GM21737 (cell line): ENCODE measurements at regions not wholly inside any gene's neighbourhood (a gene's known extent, or its start where the extent isn't known, plus 50 kb on each side); places are given as distances from the start of the nearest gene placed in this dataset.
A peak's percentile ranks its signal among the peaks of the same experiment; 100 is the strongest.

Experiments
- ATAC-seq: cut with Tn5 transposase; IDR thresholded peaks from one replicate; pipeline ENCODE4 v1.9.1; 2021; ENCODE audit warnings: mild to moderate bottlenecking, moderate library complexity; ENCODE audit not compliant: unreplicated experiment

- no peak for ATAC-seq
Observed at GRCh38 chr5:143569722-143570567, 166.5 kb upstream of the NR3C1 start.

- no peak for ATAC-seq
Observed at GRCh38 chr5:143569213-143569701, 165.8 kb upstream of the NR3C1 start.

GRCh38 chr5:143567583-143568504, 164.4 kb upstream of the NR3C1 start:
- ATAC-seq, result no peak

DNA sequence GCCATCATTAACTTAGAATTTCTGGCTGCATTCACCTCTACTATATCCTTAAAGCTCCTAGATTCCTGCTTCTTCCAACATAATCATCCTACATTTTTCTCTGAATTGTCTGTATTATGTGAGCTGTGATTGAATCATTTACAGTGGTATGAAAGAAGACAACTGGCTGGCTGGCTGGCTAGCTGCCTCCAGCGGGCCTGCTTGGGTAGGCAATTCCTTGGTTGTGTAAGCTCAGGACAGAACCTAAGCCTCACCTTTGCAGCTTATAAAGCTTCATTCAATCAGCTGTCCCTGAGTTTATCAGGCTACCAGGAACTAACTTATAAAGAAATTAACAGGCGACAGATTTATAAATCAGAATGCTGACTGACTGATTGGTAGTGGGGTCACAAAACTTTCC, 162.7 kb upstream of the NR3C1 start:
- no peak for ATAC-seq

- ATAC-seq, result peak; percentile 95
Observed at GRCh38 chr5:143564417-143564816, 160.9 kb upstream of the NR3C1 start.

GRCh38 chr5:143562935-143563334, 159.4 kb upstream of the NR3C1 start:
- ATAC-seq, result no peak

DNA sequence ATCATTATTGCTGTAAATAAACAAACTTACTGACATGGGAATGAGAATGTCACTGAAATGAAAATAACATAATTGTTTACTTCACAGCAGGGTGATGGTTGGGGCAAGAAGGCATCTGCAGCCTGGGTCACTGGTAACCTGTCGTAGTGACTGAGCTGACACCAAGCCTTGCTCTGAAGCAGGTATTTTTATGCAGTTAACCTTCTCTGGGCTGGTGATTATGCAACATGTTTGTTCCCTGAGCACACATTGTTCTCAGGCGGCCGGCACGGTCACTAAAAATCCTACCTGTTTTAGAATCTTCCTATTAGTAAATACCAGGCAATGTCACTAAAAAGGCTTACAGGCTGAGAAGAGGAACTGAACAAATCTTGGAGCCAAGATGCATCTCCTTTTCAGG, 157.7 kb upstream of the NR3C1 start:
- ATAC-seq, result no peak

DNA sequence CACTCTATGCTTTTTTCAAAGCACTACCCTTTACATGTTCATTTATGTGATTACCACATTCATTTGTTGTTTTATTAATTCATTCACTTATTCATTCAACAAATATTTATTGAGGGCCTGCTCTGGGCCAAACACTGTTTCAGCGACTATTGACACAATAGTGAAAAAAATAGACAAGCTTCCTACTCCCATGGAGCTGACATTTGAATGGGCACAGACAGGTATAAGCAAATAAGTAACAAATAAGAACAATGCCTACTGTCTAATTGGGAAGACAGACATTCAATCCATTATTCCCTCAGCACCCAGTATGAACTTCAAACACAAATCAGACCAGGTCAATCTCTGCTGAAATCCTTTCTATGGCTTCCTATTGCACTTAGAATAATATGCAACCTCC, 156.9 kb upstream of the NR3C1 start:
- no peak for ATAC-seq

GRCh38 chr5:143559586-143560109, 156.2 kb upstream of the NR3C1 start:
- ATAC-seq, result no peak

- no peak for ATAC-seq
Observed at GRCh38 chr5:143558048-143558447, 154.6 kb upstream of the NR3C1 start.

- ATAC-seq, result no peak
Observed at GRCh38 chr5:143557061-143557818, 153.8 kb upstream of the NR3C1 start.

DNA sequence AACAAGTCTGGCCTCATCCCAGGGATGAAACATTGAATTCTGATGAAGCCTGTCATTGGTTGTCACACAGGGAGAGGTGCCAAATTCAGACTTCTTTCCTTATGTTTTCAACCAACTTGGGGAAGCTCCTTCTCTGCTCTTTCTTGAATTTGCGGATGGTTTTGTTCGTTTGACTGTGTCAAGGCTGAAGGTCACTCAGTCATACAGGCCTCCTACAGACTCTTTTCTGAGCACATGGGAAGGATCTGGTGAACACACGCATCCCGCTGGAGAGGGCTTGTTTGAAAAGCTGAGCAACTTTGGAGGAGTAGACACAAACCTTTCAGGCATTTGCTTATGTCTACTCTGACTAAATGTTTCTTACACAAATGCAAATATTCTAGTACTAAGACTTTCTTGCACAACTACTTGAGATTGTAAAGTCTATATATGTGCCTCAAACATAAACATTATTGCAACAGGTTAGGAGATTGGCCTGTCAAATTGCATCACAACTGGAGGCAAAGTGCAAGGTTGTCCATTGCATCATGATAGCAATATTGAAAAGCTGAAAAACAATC, 151.5 kb upstream of the NR3C1 start:
- no peak for ATAC-seq

GRCh38 chr5:143554187-143554717, 150.8 kb upstream of the NR3C1 start:
- ATAC-seq, result no peak

GRCh38 chr5:143552680-143553079, 149.2 kb upstream of the NR3C1 start:
- no peak for ATAC-seq

- no peak for ATAC-seq
Observed at GRCh38 chr5:143551820-143552251, 148.3 kb upstream of the NR3C1 start.

DNA sequence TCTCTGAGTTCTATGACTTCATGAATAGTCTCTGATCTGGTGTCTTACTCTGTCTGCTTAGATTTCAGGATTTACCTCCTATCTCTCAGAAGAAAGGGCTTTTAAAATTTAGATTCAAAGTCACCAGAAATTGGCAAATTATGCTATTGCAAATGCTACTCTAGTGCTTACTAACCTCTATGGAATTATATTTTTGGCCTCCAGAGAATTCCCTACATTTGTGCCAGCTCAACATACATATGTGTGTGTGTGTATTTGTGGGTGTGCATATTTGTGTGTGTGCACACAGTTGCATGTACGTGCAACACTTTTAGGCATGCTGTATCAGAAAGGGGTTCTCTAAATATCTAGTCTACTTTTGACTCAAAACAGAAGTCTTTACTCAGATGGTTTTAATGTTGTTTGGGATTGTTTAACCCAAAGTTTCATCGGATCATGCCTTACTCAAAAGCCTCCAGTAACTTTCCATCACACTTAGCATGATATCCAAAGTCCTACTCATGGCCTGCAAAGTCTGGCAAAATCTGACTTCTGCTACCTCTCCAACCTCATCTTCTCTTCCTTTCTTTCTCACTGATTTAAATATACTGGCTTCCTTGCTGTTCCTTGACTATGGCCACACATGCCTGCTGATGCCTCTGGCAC, 147.6 kb upstream of the NR3C1 start:
- ATAC-seq, result no peak

DNA sequence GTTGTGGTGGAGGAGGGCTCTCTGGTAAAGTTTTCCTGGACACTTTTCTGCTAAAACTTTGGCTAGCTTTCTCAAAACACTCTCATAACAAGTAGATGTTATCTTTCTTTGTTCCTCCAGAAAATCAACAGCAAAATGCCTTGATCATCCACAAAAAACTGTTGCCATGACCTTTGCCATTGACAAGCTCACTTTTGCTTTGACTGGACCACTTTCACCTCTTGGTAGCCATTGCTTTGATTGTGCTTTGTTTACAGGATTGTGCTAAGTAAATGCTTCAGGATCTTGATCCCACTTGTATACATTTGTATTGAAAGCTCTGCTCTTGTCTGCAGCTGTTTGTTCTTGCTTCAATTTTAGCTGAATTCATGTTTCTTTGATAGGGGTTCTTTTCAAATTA, 143.9 kb upstream of the NR3C1 start:
- no peak for ATAC-seq

DNA sequence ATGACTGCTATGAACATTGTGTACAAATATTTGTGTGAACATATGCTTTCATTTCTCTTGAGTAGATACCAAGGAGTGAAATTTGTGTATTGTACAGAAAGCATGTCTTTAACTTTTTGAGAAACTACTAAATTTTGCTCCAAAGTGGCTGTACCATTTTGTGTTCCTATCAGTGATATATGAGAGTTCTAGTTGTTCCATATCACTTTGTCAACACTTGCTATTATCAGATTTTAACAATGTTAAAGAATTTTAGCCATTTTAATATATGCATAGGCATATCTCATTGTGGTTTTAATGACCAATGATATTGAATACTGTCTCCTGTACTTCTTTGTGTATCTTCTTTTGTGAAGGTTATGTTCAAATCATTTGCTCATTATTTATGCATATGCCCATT, 142.9 kb upstream of the NR3C1 start:
- no peak for ATAC-seq

DNA sequence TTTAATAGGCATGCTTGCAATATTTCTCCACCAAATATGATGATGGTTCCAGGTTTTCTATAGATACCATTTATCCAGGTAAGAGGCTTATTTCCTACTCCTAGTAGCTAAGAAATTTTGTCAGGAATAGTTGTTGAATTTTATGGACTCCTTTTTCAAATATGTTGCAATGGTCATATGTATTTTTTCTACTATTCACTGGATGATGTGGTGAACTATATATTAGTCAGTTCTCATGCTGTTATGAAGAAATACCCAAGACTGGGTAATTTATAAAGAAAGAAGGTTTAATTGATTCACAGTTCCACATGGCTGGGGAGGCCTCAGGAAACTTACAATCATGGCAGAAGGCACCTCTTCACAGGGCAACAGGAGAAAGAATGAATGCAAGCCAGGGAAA, 141.1 kb upstream of the NR3C1 start:
- no peak for ATAC-seq
